IMR-90 (cell line): ENCODE measurements at regions not wholly inside any gene's neighbourhood (a gene's known extent, or its start where the extent isn't known, plus 50 kb on each side); places are given as distances from the start of the nearest gene placed in this dataset.

Source experiments
- ATAC-seq: fragments of 200-7000 bp; cut with Tn5 transposase; 2 replicates; pipeline ENCODE4 v1.9.1; 2020; ENCODE audit warnings: low read depth, mild to moderate bottlenecking, moderate library complexity
- BruUV-seq: library from RNA; stranded (reverse); fragments of 400-500 nt; replicated peaks from 2 replicates; lab custom pipeline; 2021; lab: Mats Ljungman, UMichigan
- CTCF ChIA-PET: fragments of 300-600 bp; formaldehyde crosslinking; extraction: SDS; loops from one replicate; lab custom pipeline; 2021; ENCODE audit warnings: antibody characterized with exemption; lab: Yijun Ruan, JAX
- POLR2A ChIA-PET: fragments of 300-600 bp; sonication (Branson Sonifier 250); formaldehyde crosslinking; loops from one replicate; lab custom pipeline; 2022; ENCODE audit warnings: antibody characterized with exemption; ENCODE audit not compliant: unreplicated experiment; lab: Charles Lee
- DNase-seq: peaks from one replicate; pipeline ENCODE4 v3.0.0; 2013
- H2AFZ ChIP-seq: replicated peaks from 2 replicates; pipeline ENCODE3; 2013; ENCODE audit warnings: low read length, mild to moderate bottlenecking; ENCODE audit not compliant: poor library complexity
- H2AK5ac ChIP-seq: 2 replicates; pipeline ENCODE4 v1.6.1; 2013; ENCODE audit warnings: low read depth, low read length, inconsistent platforms
- H2AK9ac ChIP-seq: replicated peaks from 2 replicates; pipeline ENCODE3; 2013; ENCODE audit warnings: mild to moderate bottlenecking, low read depth, low read length, moderate library complexity; ENCODE audit not compliant: poor library complexity
- H2BK120ac ChIP-seq: 2 replicates; pipeline ENCODE4 v1.6.1; 2013; ENCODE audit warnings: low read depth, low read length, inconsistent platforms
- H2BK15ac ChIP-seq: 3 replicates; pipeline ENCODE4 v1.6.1; 2013; ENCODE audit warnings: low read depth, low read length, inconsistent platforms
- H2BK20ac ChIP-seq: 2 replicates; pipeline ENCODE4 v1.6.1; 2013; ENCODE audit warnings: low read depth, mild to moderate bottlenecking, inconsistent platforms, low read length, moderate library complexity
- H2BK5ac ChIP-seq: 2 replicates; pipeline ENCODE4 v1.6.1; 2013; ENCODE audit warnings: mild to moderate bottlenecking, low read depth, low read length, inconsistent platforms; ENCODE audit not compliant: poor library complexity, severe bottlenecking
- H3K14ac ChIP-seq: replicated peaks from 2 replicates; pipeline ENCODE4 v1.6.1; 2013; ENCODE audit warnings: low read depth, low read length, inconsistent platforms
- H3K18ac ChIP-seq: 2 replicates; pipeline ENCODE4 v1.6.1; 2013; ENCODE audit warnings: low read depth, low read length, control low read depth
- H3K23ac ChIP-seq: 2 replicates; pipeline ENCODE4 v1.6.1; 2013; ENCODE audit warnings: low read depth, low read length, inconsistent platforms
- H3K27ac ChIP-seq: 2 replicates; pipeline ENCODE4 v1.5.1; 2013; ENCODE audit warnings: mild to moderate bottlenecking, control low read depth, low read length; ENCODE audit not compliant: insufficient read depth
- H3K27me3 ChIP-seq: 2 replicates; pipeline ENCODE4 v1.6.1; 2013; ENCODE audit warnings: low read length; ENCODE audit not compliant: control insufficient read depth, insufficient read depth
- H3K36me3 ChIP-seq: 2 replicates; pipeline ENCODE4 v1.6.1; 2013; ENCODE audit warnings: low read length, mixed read lengths; ENCODE audit not compliant: control insufficient read depth, insufficient read depth
- H3K4ac ChIP-seq: 2 replicates; pipeline ENCODE4 v1.6.1; 2013; ENCODE audit warnings: low read depth, low read length, inconsistent platforms
- H3K4me1 ChIP-seq: 2 replicates; pipeline ENCODE4 v1.6.1; 2013; ENCODE audit warnings: low read length, mixed read lengths; ENCODE audit not compliant: control insufficient read depth, insufficient read depth
- H3K4me2 ChIP-seq: 2 replicates; pipeline ENCODE4 v1.6.1; 2013; ENCODE audit warnings: low read depth, mild to moderate bottlenecking, control low read depth, low read length, moderate library complexity
- H3K4me3 ChIP-seq: 2 replicates; pipeline ENCODE4 v1.5.1; 2013; ENCODE audit warnings: low read depth, mild to moderate bottlenecking, control low read depth, low read length, moderate library complexity; ENCODE audit not compliant: insufficient read depth
- H3K56ac ChIP-seq: 2 replicates; pipeline ENCODE4 v1.6.1; 2013; ENCODE audit warnings: low read length, inconsistent platforms; ENCODE audit not compliant: insufficient read depth; ENCODE audit errors: extremely low read depth
- H3K79me1 ChIP-seq, 2 experiments: 2 replicates each; pipeline ENCODE4 v1.6.1; 2013; ENCODE audit warnings: low read length in 2 of 2, inconsistent platforms in 1 of 2, low read depth in 1 of 2
- H3K9ac ChIP-seq: 2 replicates; pipeline ENCODE4 v1.6.1; 2013; ENCODE audit warnings: low read depth, low read length, control low read depth
- H3K9me1 ChIP-seq: 2 replicates; pipeline ENCODE4 v1.6.1; 2013; ENCODE audit warnings: low read length, inconsistent platforms; ENCODE audit not compliant: insufficient read depth
- H3K9me3 ChIP-seq: 2 replicates; pipeline ENCODE4 v1.6.1; 2013; ENCODE audit warnings: low read length; ENCODE audit not compliant: control insufficient read depth, insufficient read depth
- H4K20me1 ChIP-seq: 2 replicates; pipeline ENCODE4 v1.6.1; 2013; ENCODE audit warnings: low read length, inconsistent platforms; ENCODE audit not compliant: insufficient read depth
- H4K5ac ChIP-seq: 2 replicates; pipeline ENCODE4 v1.6.1; 2013; ENCODE audit warnings: mild to moderate bottlenecking, low read depth, low read length, control low read depth
- H4K8ac ChIP-seq, 2 experiments: 2 replicates each; pipeline ENCODE4 v1.6.1; 2013; ENCODE audit warnings: low read depth in 2 of 2, low read length in 2 of 2, control low read depth in 1 of 2, inconsistent platforms in 1 of 2
- H4K91ac ChIP-seq: 2 replicates; pipeline ENCODE4 v1.6.1; 2013; ENCODE audit warnings: low read depth, low read length, inconsistent platforms; ENCODE audit not compliant: insufficient read depth
- BHLHE40 ChIP-seq: fragments of 150-350 bp; IDR thresholded peaks from 2 replicates; pipeline ENCODE4 v1.6.1; 2016; ENCODE audit warnings: mild to moderate bottlenecking, low read depth, low read length
- CEBPB ChIP-seq: IDR thresholded peaks from 2 replicates; pipeline ENCODE4 v1.6.1; 2012; ENCODE audit warnings: low read depth, low read length, improper control_type of control experiment
- CHD1 ChIP-seq: IDR thresholded peaks from 2 replicates; pipeline ENCODE4 v1.6.1; 2012; ENCODE audit warnings: low read depth, low read length, improper control_type of control experiment
- CTCF ChIP-seq: conservative IDR thresholded peaks from 2 replicates; pipeline ENCODE4 v1.5.1; 2012; ENCODE audit warnings: mild to moderate bottlenecking, low read depth, low read length, improper control_type of control experiment
- FOS ChIP-seq: fragments of 150-350 bp; IDR thresholded peaks from 2 replicates; pipeline ENCODE4 v1.6.1; 2016; ENCODE audit warnings: low read depth, low read length
- MXI1 ChIP-seq: IDR thresholded peaks from 2 replicates; pipeline ENCODE4 v1.6.1; 2012; ENCODE audit warnings: low read depth, mild to moderate bottlenecking, low read length, moderate library complexity, borderline replicate concordance
- NFE2L2 ChIP-seq: fragments of 150-350 bp; IDR thresholded peaks from 2 replicates; pipeline ENCODE4 v1.6.1; 2016; ENCODE audit warnings: low read depth, mild to moderate bottlenecking, low read length
- RAD21 ChIP-seq: IDR thresholded peaks from 2 replicates; pipeline ENCODE4 v1.6.1; 2012; ENCODE audit warnings: low read length, improper control_type of control experiment
- RCOR1 ChIP-seq: IDR thresholded peaks from 2 replicates; pipeline ENCODE4 v1.6.1; 2012; ENCODE audit warnings: mild to moderate bottlenecking, low read length, improper control_type of control experiment; ENCODE audit not compliant: insufficient replicate concordance
- RFX5 ChIP-seq: IDR thresholded peaks from 2 replicates; pipeline ENCODE4 v1.8.0; 2012; ENCODE audit warnings: low read depth, mild to moderate bottlenecking, low read length, moderate library complexity
- SMC3 ChIP-seq: fragments of 150-350 bp; IDR thresholded peaks from 2 replicates; pipeline ENCODE4 v1.6.1; 2016; ENCODE audit warnings: low read depth, mild to moderate bottlenecking, antibody characterized with exemption, low read length, moderate library complexity
- USF2 ChIP-seq: fragments of 150-350 bp; IDR thresholded peaks from 2 replicates; pipeline ENCODE4 v1.6.1; 2017; ENCODE audit warnings: mild to moderate bottlenecking, antibody characterized with exemption, low read length, low read depth
- WGBS, 2 experiments: methylation state at CpG; one replicate each; pipeline versions ENCODE4 v1.1.5 to v1.1.7; 2013; ENCODE audit warnings: missing lambda C conversion rate in 2 of 2; ENCODE audit not compliant: insufficient read length in 1 of 2; ENCODE audit errors: extremely low coverage in 2 of 2; 5-methylcytosine and 5-hydroxymethylcytosine counted together
- dilution Hi-C: fragments of 300-500 bp; cut with HindIII; formaldehyde crosslinking; loops from one replicate; pipeline ENCODE4 v1.14.3; 2018; ENCODE audit warnings: low sequenced_read_pairs; ENCODE audit not compliant: unreplicated experiment
- in situ Hi-C: fragments of 300-500 bp; cut with MboI; formaldehyde crosslinking; loops from 3 replicates; pipeline ENCODE4 v1.14.3; 2019; ENCODE audit warnings: low sequenced_read_pairs, inconsistent platforms, mixed read lengths
- intact Hi-C: fragments of 100-400 bp; cut with micrococcal nuclease; formaldehyde crosslinking; loops from 2 replicates; pipeline ENCODE4 v1.10.0; 2022
- TF ChIP-seq, protein P1 (sequence below): fragments of 150-350 bp; IDR thresholded peaks from 2 replicates; pipeline ENCODE4 v1.6.1; 2016; ENCODE audit warnings: low read depth, mild to moderate bottlenecking, low read length, moderate library complexity, borderline replicate concordance

DNA sequence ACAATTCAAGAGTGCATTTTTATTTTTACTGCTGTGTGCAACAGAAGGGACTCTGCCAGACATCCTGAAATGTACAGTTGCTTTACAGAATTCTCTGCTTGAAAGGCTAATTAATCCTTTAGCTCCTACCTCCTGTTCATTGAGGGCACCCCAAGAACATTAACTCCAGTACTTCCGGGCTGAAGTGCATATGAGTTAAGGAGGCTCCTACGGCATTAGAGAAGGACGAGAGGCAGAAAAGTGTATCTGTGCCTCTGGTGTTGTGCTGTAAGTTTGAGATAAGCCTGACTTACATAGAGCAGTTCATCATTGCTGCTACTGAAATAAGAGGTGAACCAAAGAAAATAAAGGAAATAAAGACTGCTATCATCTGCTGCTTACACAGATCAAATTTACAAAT lies 609.3 kb upstream of the ADGRB3 start:
- no peak for ATAC-seq
- Histone ChIP-seq H3K9ac (no peak overlapping the region), H3K4ac (no peak overlapping the region), H3K4me3 (no peak overlapping the region), H3K4me2 (no peak overlapping the region), H4K8ac (no peak overlapping the region), H2BK15ac (no peak overlapping the region), H4K5ac (no peak overlapping the region), H2BK20ac (no peak overlapping the region), H3K18ac (no peak overlapping the region), H3K56ac (no peak overlapping the region), H3K79me1 (no peaks in the 10 kb centered on the region), H4K91ac (no peak overlapping the region), H3K4me1 (no peaks in the 10 kb centered on the region), H3K27ac (no peak overlapping the region), H2BK120ac (no peak overlapping the region), H3K9me1 (no peaks in the 10 kb centered on the region), H2AFZ (no peak overlapping the region), H3K27me3 (no peaks in the 10 kb centered on the region), H3K23ac (no peak overlapping the region), H2AK9ac (no peak overlapping the region), H2BK5ac (no peak overlapping the region), H2AK5ac (no peak overlapping the region), H3K9me3 (no peaks in the 10 kb centered on the region; the same call in 1 of the 2 replicates), H4K20me1 (no peaks in the 10 kb centered on the region), H3K36me3 (no peaks in the 10 kb centered on the region), H3K14ac (no peak overlapping the region)
- DNase-seq, result no peak
- no TSS peak for BruUV-seq
- TF ChIP-seq FOS, result no peak
- no peak for TF ChIP-seq RFX5
- TF ChIP-seq CEBPB, result no peak
- TF ChIP-seq MXI1, result no peak
- TF ChIP-seq BHLHE40, result no peak
- TF ChIP-seq NFE2L2, result no peak
- no peak for TF ChIP-seq RAD21
- TF ChIP-seq USF2, result no peak
- TF ChIP-seq SMC3, result no peak
- no peak for TF ChIP-seq CTCF
- TF ChIP-seq RCOR1, result no peak
- TF ChIP-seq CHD1, result no peak
- TF ChIP-seq, protein P1, sequence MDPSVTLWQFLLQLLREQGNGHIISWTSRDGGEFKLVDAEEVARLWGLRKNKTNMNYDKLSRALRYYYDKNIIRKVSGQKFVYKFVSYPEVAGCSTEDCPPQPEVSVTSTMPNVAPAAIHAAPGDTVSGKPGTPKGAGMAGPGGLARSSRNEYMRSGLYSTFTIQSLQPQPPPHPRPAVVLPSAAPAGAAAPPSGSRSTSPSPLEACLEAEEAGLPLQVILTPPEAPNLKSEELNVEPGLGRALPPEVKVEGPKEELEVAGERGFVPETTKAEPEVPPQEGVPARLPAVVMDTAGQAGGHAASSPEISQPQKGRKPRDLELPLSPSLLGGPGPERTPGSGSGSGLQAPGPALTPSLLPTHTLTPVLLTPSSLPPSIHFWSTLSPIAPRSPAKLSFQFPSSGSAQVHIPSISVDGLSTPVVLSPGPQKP, result no peak
- CTCF ChIA-PET, result no interaction called here
- intact Hi-C loops, result no loop called here
- dilution Hi-C loops, result no loop called here
- WGBS, 2 experiments, result 50% methylated on average over 2 of the region's 3 CpGs; no CpG with 5 or more reads in 1 of the 2 experiments
- POLR2A ChIA-PET, result no interaction called here
- in situ Hi-C loops, result no loop called here
